Fibroblast of the aortic adventitia (primary cell): ENCODE measurements at regions not wholly inside any gene's neighbourhood (a gene's known extent, or its start where the extent isn't known, plus 50 kb on each side); places are given as distances from the start of the nearest gene placed in this dataset.

Source experiments
- DNase-seq: peaks from one replicate; pipeline ENCODE4 v3.0.0-alpha.2; 2010; ENCODE audit warnings: low read depth
- H3K4me3 ChIP-seq: 2 replicates; pipeline ENCODE4 v1.5.1; 2011; ENCODE audit warnings: low read depth, mild to moderate bottlenecking, control low read depth, low read length, moderate library complexity
- TF ChIP-seq, protein P1 (sequence below): IDR thresholded peaks from 2 replicates; pipeline ENCODE4 v1.5.1; 2011; ENCODE audit warnings: mild to moderate bottlenecking, low read length, control low read depth, inconsistent platforms; ENCODE audit not compliant: insufficient read depth

DNA sequence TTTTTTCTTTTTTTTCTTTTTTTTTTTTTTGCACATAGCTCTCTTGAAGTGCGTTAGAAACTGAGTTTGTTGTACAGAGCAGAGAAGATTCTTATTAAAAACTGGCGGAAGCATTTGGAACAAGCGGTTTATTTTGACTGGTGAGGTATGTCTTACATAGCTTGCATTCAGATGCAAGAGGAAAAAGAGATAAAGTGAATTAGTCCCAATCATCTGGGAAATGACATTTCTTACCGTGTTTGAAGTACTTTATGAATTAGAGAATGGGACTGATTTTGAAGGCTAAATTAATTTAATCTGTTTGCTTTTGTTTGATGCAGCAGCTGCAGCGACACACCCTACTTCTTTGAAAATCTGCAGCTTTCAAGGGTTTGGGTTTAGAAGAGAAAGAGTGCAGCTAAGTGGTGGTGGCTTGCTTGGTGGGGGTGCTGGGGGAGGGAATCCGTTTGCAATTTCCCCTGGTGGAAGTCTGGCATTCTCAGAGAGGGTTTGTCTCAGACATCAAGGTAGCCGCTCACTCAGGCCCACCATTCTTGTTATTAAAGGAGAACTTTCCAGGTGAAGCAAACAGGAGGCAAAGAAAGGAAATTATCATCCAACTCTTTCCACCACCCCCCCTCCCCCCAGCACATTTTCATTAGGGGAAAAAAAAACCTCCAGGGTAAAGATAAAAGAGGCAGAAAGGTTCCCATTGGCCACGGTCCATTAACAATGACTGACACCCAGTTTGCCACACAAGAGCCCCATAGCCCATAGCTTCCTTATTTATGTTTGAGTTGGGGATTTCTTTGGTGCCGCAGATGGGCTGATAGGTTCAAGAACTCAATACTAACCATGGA lies 231.7 kb downstream of the SKIDA1 start:
- DNase-seq, result peak; percentile 49
- no peak overlapping the region for H3K4me3 ChIP-seq
- TF ChIP-seq, protein P1, sequence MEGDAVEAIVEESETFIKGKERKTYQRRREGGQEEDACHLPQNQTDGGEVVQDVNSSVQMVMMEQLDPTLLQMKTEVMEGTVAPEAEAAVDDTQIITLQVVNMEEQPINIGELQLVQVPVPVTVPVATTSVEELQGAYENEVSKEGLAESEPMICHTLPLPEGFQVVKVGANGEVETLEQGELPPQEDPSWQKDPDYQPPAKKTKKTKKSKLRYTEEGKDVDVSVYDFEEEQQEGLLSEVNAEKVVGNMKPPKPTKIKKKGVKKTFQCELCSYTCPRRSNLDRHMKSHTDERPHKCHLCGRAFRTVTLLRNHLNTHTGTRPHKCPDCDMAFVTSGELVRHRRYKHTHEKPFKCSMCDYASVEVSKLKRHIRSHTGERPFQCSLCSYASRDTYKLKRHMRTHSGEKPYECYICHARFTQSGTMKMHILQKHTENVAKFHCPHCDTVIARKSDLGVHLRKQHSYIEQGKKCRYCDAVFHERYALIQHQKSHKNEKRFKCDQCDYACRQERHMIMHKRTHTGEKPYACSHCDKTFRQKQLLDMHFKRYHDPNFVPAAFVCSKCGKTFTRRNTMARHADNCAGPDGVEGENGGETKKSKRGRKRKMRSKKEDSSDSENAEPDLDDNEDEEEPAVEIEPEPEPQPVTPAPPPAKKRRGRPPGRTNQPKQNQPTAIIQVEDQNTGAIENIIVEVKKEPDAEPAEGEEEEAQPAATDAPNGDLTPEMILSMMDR, result no peak

DNA sequence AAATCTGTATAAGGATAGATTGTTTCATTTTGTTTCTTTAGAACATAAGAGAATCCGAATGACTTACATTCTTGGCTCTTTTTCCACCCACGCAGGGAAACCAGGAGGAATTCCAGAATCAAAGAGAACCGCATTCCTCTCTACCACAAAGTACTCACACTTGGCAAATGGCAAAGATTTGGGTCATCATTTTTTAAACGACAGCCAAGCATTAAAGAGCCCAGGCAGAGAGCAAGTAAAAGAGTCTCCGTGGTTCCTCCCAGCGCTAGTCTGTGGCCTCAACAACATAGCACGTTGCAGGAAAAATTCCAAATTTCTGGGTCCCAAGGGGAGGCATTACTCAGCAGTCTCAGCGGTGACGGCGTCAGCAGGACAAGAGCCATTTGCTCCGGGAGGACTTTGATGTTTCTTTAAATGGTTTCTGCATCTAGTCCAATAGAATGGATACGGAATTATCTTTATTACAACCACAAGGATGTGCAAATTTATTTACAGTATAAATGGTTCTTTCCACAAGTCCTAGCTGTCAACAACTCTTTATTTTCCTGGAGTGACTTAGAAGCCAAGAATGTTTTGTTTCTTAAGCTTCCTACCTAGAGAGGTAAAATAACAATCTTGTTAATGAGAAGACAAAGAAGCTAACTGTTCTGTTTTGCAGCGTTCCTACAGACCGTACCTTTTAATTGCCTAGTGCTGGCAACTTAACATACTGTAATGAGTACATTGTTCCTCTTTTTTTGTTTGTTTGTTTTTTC lies 232.5 kb downstream of the SKIDA1 start:
- H3K4me3 ChIP-seq, result peak overlapping the region; percentile 53
- DNase-seq, result peak; percentile 99
- TF ChIP-seq, protein P1, result no peak

DNA sequence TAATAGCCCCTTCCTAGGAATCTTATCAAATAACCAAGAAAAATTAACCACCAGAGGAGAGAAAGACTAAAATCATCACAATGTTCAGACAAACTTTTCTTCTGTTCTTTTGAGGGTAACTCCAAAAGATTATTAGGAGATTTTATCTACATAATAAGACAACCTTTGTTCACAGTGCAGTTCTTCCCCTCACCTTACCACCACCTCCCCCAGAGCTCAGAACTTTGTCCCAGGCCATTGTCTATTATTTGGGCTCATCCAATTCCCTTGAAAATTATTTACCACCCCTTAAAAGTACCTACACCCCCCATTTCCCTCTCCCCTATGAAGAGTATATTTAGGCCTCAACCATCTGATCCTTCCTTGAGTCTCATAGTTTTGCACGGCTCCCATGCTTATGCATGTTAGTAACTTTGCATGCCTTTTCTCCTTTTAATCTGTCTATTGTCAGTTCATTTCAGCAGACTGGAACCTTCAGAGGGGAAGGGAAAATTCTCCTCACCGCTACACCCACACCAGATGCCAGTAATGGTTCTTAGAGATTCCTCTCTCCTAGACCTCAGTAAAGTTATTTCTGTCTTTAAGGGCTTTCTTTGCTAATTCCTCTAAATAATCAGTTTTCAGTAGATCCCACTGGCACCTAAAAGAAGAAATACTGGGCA lies 234.9 kb downstream of the SKIDA1 start:
- TF ChIP-seq, protein P1, result no peak
- H3K4me3 ChIP-seq, result no peak overlapping the region
- no peak for DNase-seq

DNA sequence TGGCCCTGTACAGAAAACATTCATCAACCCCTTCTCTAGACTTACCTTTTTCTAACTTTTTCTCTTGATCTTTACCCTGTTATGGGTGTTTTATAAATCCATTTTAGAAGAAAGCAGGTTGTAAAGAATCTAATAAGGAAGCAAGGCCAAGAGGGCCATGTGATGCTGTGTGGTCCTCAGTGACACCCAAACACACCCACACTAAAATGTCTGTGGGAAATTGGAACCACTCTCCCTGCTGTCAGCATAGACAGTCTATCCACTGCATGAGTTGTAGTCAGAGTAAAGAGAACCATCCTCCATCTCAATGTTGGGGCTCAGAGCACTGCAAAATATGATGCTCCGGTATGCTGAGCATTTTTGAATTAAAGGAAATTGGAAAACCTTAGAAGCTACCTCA lies 235.5 kb downstream of the SKIDA1 start:
- DNase-seq, result no peak
- H3K4me3 ChIP-seq, result no peak overlapping the region
- TF ChIP-seq, protein P1, result no peak

DNA sequence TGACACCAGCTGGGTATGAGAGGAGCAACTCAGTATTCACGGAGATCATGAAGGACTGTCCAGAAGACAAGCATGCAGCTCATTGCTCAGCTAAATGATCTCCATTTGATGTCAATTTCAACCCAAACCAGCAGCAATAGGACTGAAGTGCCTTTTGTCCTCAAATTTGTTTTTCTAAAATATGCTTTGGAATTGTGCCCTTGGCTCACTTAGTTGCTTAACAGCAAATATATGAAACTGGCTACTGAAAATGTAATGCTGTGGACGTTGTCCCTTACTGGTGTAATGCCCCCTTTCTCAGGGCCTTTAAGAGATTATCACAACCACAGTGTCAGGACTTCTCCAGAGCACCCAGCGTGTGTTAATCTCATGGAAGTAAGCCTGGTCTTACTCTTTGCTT lies 236.2 kb downstream of the SKIDA1 start:
- TF ChIP-seq, protein P1, result no peak
- DNase-seq, result no peak
- H3K4me3 ChIP-seq, result no peak overlapping the region

DNA sequence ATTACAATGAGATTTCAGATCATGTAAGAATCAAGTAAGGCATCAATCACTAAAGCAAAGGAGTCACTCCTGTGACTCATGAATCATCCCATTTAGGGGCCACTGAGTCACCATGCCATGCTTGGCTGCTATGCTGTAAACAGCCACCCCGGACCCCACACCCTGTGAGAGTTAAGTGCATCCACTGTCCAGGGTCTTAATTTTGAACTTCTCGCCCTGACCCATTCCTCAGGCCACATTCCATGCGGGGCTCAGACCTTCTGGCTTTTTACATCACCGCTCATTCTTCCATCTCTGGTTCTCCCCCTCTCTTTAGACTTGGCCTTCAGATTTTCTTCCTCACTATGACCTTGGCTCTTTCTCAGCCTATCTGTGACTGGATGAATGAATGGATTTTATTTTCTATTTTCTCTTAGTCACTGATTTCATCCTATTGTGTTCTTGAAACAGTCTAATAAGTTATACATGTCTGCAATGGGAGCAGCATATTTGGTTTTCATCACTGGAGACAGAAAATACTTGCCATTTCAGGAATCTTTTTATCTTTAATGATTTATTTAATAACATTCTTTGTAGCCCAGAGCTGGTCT lies 239.6 kb downstream of the SKIDA1 start:
- TF ChIP-seq, protein P1, result no peak
- DNase-seq, result peak; percentile 57
- no peak overlapping the region for H3K4me3 ChIP-seq
